ENCODE measurements at regions not wholly inside any gene's neighbourhood (a gene's known extent, or its start where the extent isn't known, plus 50 kb on each side); places are given as distances from the start of the nearest gene placed in this dataset.

- intact Hi-C loops (cut with DNase I; ENCODE audit: low total_unique reads) = no loop called here
- 78 to 88% methylated on average over 1 of the region's 1 CpG for WGBS, 2 donors
- H3K4me3 ChIP-seq (ENCODE audit: low read depth, poor library complexity, severe bottlenecking) = no peak overlapping the region
- no peak for DNase-seq (ENCODE audit: low spot score in 2 of 2)
- TF ChIP-seq, protein P1, sequence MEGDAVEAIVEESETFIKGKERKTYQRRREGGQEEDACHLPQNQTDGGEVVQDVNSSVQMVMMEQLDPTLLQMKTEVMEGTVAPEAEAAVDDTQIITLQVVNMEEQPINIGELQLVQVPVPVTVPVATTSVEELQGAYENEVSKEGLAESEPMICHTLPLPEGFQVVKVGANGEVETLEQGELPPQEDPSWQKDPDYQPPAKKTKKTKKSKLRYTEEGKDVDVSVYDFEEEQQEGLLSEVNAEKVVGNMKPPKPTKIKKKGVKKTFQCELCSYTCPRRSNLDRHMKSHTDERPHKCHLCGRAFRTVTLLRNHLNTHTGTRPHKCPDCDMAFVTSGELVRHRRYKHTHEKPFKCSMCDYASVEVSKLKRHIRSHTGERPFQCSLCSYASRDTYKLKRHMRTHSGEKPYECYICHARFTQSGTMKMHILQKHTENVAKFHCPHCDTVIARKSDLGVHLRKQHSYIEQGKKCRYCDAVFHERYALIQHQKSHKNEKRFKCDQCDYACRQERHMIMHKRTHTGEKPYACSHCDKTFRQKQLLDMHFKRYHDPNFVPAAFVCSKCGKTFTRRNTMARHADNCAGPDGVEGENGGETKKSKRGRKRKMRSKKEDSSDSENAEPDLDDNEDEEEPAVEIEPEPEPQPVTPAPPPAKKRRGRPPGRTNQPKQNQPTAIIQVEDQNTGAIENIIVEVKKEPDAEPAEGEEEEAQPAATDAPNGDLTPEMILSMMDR (IDR thresholded peaks at IDR 0.05) = no peak
- TF ChIP-seq POLR2A (IDR thresholded peaks at IDR 0.05) = no peak
Measured at GRCh38 chr11:121889931-121890330, 226.1 kb downstream of the BLID start.

DNA sequence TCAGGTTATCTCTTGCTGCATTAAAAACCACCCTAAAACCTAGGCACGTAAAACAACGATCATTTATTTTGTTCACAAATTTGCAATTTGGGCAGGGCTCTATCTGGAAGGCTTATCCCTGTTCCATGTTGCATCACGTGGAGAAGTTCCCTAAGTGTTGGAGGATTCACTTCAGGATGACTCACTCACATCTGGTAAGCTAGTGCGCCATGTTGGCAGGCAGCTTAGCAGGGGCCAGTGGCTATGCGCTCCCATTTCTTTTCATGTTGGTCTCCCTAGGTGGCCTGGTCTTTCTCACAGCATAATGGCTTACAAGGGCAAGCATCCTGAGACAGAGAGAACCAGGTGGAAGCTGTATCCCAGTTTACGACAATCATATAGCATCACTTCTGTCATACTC is 226.8 kb downstream of the BLID start:
- WGBS, 2 donors = 64 to 75% methylated on average over 6 of the region's 6 CpGs
- peak in 1 of 2 donors; percentile 29 for DNase-seq (ENCODE audit: low spot score in 2 of 2)
- TF ChIP-seq POLR2A (IDR thresholded peaks at IDR 0.05) = no peak
- TF ChIP-seq, protein P1 (IDR thresholded peaks at IDR 0.05) = no peak
- intact Hi-C loops (cut with DNase I; ENCODE audit: low total_unique reads) = no loop called here
- no peak overlapping the region for H3K4me3 ChIP-seq (ENCODE audit: low read depth, poor library complexity, severe bottlenecking)

GRCh38 chr11:121887976-121888557 is 227.9 kb downstream of the BLID start:
- DNase-seq (ENCODE audit: low spot score in 2 of 2) = no peak
- TF ChIP-seq, protein P1 (IDR thresholded peaks at IDR 0.05) = no peak
- TF ChIP-seq POLR2A (IDR thresholded peaks at IDR 0.05) = no peak
- 84 to 86% methylated on average over 4 of the region's 4 CpGs for WGBS, 2 donors
- intact Hi-C loops (cut with DNase I; ENCODE audit: low total_unique reads) = no loop called here
- no peak overlapping the region for H3K4me3 ChIP-seq (ENCODE audit: low read depth, poor library complexity, severe bottlenecking)

GRCh38 chr11:121887569-121887968 is 228.4 kb downstream of the BLID start:
- peak in 1 of 2 donors; percentile 21 for DNase-seq (ENCODE audit: low spot score in 2 of 2)
- H3K4me3 ChIP-seq (ENCODE audit: low read depth, poor library complexity, severe bottlenecking) = no peak overlapping the region
- no peak for TF ChIP-seq POLR2A (IDR thresholded peaks at IDR 0.05)
- TF ChIP-seq, protein P1 (IDR thresholded peaks at IDR 0.05) = no peak
- 72 to 75% methylated on average over 3 of the region's 3 CpGs for WGBS, 2 donors
- intact Hi-C loops (cut with DNase I; ENCODE audit: low total_unique reads) = no loop called here

DNA sequence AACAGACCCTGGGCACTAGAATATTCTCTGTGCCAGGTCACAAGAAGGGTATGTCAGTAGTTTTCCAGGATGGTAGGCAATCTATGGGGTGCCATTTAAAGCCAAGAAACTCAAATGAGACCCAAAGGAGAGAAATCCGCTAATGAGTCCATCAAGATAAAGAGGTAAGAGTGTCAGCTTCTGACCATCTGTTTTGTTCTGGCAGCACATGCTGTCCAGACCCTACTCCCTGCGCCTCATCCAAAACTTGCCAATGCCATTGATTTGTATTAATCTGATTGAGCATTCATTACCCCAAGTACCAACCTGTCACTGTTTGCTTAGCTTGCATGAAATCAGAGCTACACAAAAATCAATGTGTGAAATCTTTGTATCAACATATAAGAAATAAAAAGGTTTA is 229.0 kb downstream of the BLID start:
- TF ChIP-seq POLR2A (IDR thresholded peaks at IDR 0.05) = no peak
- TF ChIP-seq, protein P1 (IDR thresholded peaks at IDR 0.05) = no peak
- no peak overlapping the region for H3K4me3 ChIP-seq (ENCODE audit: low read depth, poor library complexity, severe bottlenecking)
- WGBS, 2 donors = 96% methylated on average over 2 of the region's 2 CpGs

More for the DNA sequence above, 229.0 kb downstream of the BLID start:
- DNase-seq (ENCODE audit: low spot score in 2 of 2) = no peak
- intact Hi-C loops (cut with DNase I; ENCODE audit: low total_unique reads) = no loop called here

Measured in lower leg skin (tissue), 4 donors.